IPS DF 6.9 (cell line): ENCODE measurements at regions not wholly inside any gene's neighbourhood (a gene's known extent, or its start where the extent isn't known, plus 50 kb on each side); places are given as distances from the start of the nearest gene placed in this dataset.

Experiments used
- DNase-seq: peaks from one replicate; pipeline ENCODE4 v3.0.0-alpha.2; 2013; ENCODE audit warnings: low read depth, low spot score
- H3K27ac ChIP-seq: one replicate; pipeline ENCODE4 v1.5.1; 2013; ENCODE audit warnings: low read length, control low read depth
- H3K27me3 ChIP-seq: 2 replicates; pipeline ENCODE4 v1.6.1; 2013; ENCODE audit warnings: mild to moderate bottlenecking, low read length; ENCODE audit not compliant: control insufficient read depth, insufficient read depth
- H3K36me3 ChIP-seq: 2 replicates; pipeline ENCODE4 v1.6.1; 2013; ENCODE audit warnings: low read length; ENCODE audit not compliant: control insufficient read depth, insufficient read depth
- H3K4me1 ChIP-seq: 2 replicates; pipeline ENCODE4 v1.6.1; 2013; ENCODE audit warnings: low read length; ENCODE audit not compliant: control insufficient read depth, insufficient read depth
- H3K4me3 ChIP-seq: 2 replicates; pipeline ENCODE4 v1.5.1; 2013; ENCODE audit warnings: mild to moderate bottlenecking, low read length
- H3K9me3 ChIP-seq: 2 replicates; pipeline ENCODE4 v1.6.1; 2013; ENCODE audit warnings: low read length, inconsistent platforms; ENCODE audit not compliant: control insufficient read depth, insufficient read depth
- WGBS: extraction: QIAGEN DNeasy Blood & Tissue Kit; methylation state at CpG from one replicate; pipeline ENCODE4 v1.1.7; 2013; ENCODE audit warnings: mixed read lengths, missing lambda C conversion rate; ENCODE audit not compliant: insufficient read length, insufficient coverage; 5-methylcytosine and 5-hydroxymethylcytosine counted together

GRCh38 chr1:59164371-59164770, 132.5 kb upstream of the FGGY start:
- no peaks in the 10 kb centered on the region for H3K9me3 ChIP-seq
- no peaks in the 10 kb centered on the region for H3K4me1 ChIP-seq
- no peaks in the 10 kb centered on the region for H3K27me3 ChIP-seq
- H3K36me3 ChIP-seq: no peaks in the 10 kb centered on the region
- no peak overlapping the region for H3K4me3 ChIP-seq
- DNase-seq: no peak
- WGBS: no CpG with 5 or more reads among the region's 3 CpGs
- H3K27ac ChIP-seq: no peak overlapping the region

- Histone ChIP-seq H3K4me3 (no peak overlapping the region), H3K36me3 (no peaks in the 10 kb centered on the region), H3K27me3 (no peaks in the 10 kb centered on the region), H3K27ac (no peak overlapping the region), H3K4me1 (no peaks in the 10 kb centered on the region), H3K9me3 (no peaks in the 10 kb centered on the region)
- no CpG with 5 or more reads among the region's 2 CpGs for WGBS
- DNase-seq: no peak
These were observed 131.5 kb upstream of the FGGY start for GRCh38 chr1:59165353-59165752.

- no peak overlapping the region for H3K27ac ChIP-seq
- no peaks in the 10 kb centered on the region for H3K36me3 ChIP-seq
- no peaks in the 10 kb centered on the region for H3K4me1 ChIP-seq
- no CpG with 5 or more reads among the region's 1 CpG for WGBS
- H3K27me3 ChIP-seq: no peaks in the 10 kb centered on the region
- H3K4me3 ChIP-seq: no peak overlapping the region
- no peak for DNase-seq
- H3K9me3 ChIP-seq: no peaks in the 10 kb centered on the region
These were observed 127.2 kb upstream of the FGGY start for GRCh38 chr1:59169703-59170102.

GRCh38 chr1:59170659-59171058, 126.2 kb upstream of the FGGY start:
- no peak for DNase-seq
- no CpG with 5 or more reads among the region's 3 CpGs for WGBS
- no peaks in the 10 kb centered on the region for H3K36me3 ChIP-seq
- no peak overlapping the region for H3K27ac ChIP-seq
- H3K4me1 ChIP-seq: no peaks in the 10 kb centered on the region
- H3K9me3 ChIP-seq: no peaks in the 10 kb centered on the region
- no peak overlapping the region for H3K4me3 ChIP-seq
- H3K27me3 ChIP-seq: no peaks in the 10 kb centered on the region

GRCh38 chr1:59171788-59172187, 125.1 kb upstream of the FGGY start:
- DNase-seq: no peak
- no peaks in the 10 kb centered on the region for H3K36me3 ChIP-seq
- WGBS: no CpG with 5 or more reads among the region's 4 CpGs
- no peaks in the 10 kb centered on the region for H3K4me1 ChIP-seq
- no peaks in the 10 kb centered on the region for H3K27me3 ChIP-seq
- no peak overlapping the region for H3K27ac ChIP-seq
- H3K4me3 ChIP-seq: no peak overlapping the region
- H3K9me3 ChIP-seq: no peaks in the 10 kb centered on the region

- Histone ChIP-seq H3K4me3 (no peak overlapping the region), H3K27ac (no peak overlapping the region), H3K27me3 (no peaks in the 10 kb centered on the region), H3K36me3 (no peaks in the 10 kb centered on the region), H3K9me3 (no peaks in the 10 kb centered on the region), H3K4me1 (no peaks in the 10 kb centered on the region)
- WGBS: no CpG with 5 or more reads among the region's 1 CpG
- no peak for DNase-seq
These were observed 124.2 kb upstream of the FGGY start for GRCh38 chr1:59172693-59173092.

GRCh38 chr1:59173721-59174120, 123.2 kb upstream of the FGGY start:
- Histone ChIP-seq H3K27me3 (no peaks in the 10 kb centered on the region), H3K27ac (no peak overlapping the region)
- no CpG with 5 or more reads among the region's 1 CpG for WGBS

GRCh38 chr1:59176471-59176870, 120.4 kb upstream of the FGGY start:
- Histone ChIP-seq H3K27me3 (no peaks in the 10 kb centered on the region), H3K36me3 (no peaks in the 10 kb centered on the region), H3K27ac (no peak overlapping the region), H3K9me3 (no peaks in the 10 kb centered on the region), H3K4me1 (no peaks in the 10 kb centered on the region), H3K4me3 (no peak overlapping the region)
- whole genome bisulfite sequencing: no CpG with 5 or more reads among the region's 3 CpGs
- no peak for DNase-seq

More at GRCh38 chr1:59173721-59174120, 123.2 kb upstream of the FGGY start:
- H3K9me3 ChIP-seq: no peaks in the 10 kb centered on the region
- H3K4me1 ChIP-seq: no peaks in the 10 kb centered on the region
- no peak overlapping the region for H3K4me3 ChIP-seq
- no peak for DNase-seq
- H3K36me3 ChIP-seq: no peaks in the 10 kb centered on the region

GRCh38 chr1:59177756-59178155, 119.1 kb upstream of the FGGY start:
- Histone ChIP-seq H3K4me3 (no peak overlapping the region), H3K36me3 (no peaks in the 10 kb centered on the region), H3K27ac (no peak overlapping the region), H3K27me3 (no peaks in the 10 kb centered on the region), H3K4me1 (no peaks in the 10 kb centered on the region), H3K9me3 (no peaks in the 10 kb centered on the region)
- no peak for DNase-seq
- WGBS: no CpG with 5 or more reads among the region's 2 CpGs

- no CpG with 5 or more reads among the region's 4 CpGs for WGBS
- H3K36me3 ChIP-seq: no peaks in the 10 kb centered on the region
These were observed 118.3 kb upstream of the FGGY start for GRCh38 chr1:59178339-59179187.

GRCh38 chr1:59179673-59180072, 117.2 kb upstream of the FGGY start:
- Histone ChIP-seq H3K4me1 (no peaks in the 10 kb centered on the region), H3K27me3 (no peaks in the 10 kb centered on the region), H3K9me3 (no peaks in the 10 kb centered on the region), H3K36me3 (no peaks in the 10 kb centered on the region), H3K27ac (no peak overlapping the region), H3K4me3 (no peak overlapping the region)
- DNase-seq: no peak
- WGBS: no CpG with 5 or more reads among the region's 1 CpG

More at GRCh38 chr1:59178339-59179187, 118.3 kb upstream of the FGGY start:
- Histone ChIP-seq H3K4me3 (no peak overlapping the region), H3K27ac (no peak overlapping the region), H3K9me3 (no peaks in the 10 kb centered on the region), H3K27me3 (no peaks in the 10 kb centered on the region), H3K4me1 (no peaks in the 10 kb centered on the region)
- no peak for DNase-seq
